ENCODE measurements at regions not wholly inside any gene's neighbourhood (a gene's known extent, or its start where the extent isn't known, plus 50 kb on each side); places are given as distances from the start of the nearest gene placed in this dataset.

GRCh38 chr1:67559222-67559700, 125.7 kb upstream of the GADD45A start (continued):
- no peak for TF ChIP-seq FOXP1 (CRISPR knock-in tag; IDR thresholded peaks at IDR 0.05; ENCODE audit: borderline replicate concordance)
- TF ChIP-seq ZNF219 (CRISPR knock-in tag; IDR thresholded peaks at IDR 0.05; ENCODE audit: borderline replicate concordance), result no peak
- TF ChIP-seq HMGXB4 (CRISPR knock-in tag; IDR thresholded peaks at IDR 0.05), result no peak
- TF ChIP-seq, protein P1, sequence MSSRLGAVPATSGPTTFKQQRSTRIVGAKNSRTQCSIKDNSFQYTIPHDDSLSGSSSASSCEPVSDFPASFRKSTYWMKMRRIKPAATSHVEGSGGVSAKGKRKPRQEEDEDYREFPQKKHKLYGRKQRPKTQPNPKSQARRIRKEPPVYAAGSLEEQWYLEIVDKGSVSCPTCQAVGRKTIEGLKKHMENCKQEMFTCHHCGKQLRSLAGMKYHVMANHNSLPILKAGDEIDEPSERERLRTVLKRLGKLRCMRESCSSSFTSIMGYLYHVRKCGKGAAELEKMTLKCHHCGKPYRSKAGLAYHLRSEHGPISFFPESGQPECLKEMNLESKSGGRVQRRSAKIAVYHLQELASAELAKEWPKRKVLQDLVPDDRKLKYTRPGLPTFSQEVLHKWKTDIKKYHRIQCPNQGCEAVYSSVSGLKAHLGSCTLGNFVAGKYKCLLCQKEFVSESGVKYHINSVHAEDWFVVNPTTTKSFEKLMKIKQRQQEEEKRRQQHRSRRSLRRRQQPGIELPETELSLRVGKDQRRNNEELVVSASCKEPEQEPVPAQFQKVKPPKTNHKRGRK (CRISPR knock-in tag; IDR thresholded peaks at IDR 0.05; ENCODE audit: borderline replicate concordance), result no peak
- TF ChIP-seq, protein P2, sequence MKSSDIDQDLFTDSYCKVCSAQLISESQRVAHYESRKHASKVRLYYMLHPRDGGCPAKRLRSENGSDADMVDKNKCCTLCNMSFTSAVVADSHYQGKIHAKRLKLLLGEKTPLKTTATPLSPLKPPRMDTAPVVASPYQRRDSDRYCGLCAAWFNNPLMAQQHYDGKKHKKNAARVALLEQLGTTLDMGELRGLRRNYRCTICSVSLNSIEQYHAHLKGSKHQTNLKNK (CRISPR knock-in tag; IDR thresholded peaks at IDR 0.05), result no peak
- no peak for TF ChIP-seq NFATC4 (CRISPR knock-in tag; IDR thresholded peaks at IDR 0.05)
- TF ChIP-seq FOXK1 (CRISPR knock-in tag; IDR thresholded peaks at IDR 0.05), result no peak

DNA sequence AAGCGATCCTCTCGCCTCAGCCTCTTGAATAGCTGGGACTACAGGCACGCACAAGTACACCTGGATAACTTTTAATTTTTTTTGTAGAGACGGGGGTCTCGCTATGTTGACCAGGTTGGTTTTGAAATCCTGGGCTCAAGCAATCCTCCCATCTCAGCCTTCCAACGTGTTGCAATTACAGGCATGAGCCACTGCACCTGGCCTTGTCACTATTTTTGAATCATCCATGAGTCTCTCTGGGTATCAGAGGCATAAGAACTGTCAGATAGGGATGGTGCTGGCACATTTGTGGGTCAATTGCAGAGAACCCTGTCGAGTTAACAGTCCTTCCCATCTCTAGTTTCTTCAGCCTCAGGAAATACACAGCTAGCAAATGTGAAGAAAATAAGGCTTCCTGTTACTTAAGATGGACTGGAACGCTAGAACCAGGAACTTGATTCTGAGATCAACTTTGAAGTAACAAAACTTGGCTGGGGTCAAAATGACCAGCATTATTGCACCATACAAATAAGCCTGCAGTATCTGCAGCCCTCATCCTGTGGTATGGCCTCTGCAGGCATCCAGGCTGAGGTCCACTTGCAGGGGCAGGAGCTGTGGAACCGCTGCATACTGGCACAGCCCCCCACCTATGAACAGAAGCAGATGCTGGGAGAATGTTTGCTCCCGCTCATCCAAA, 124.3 kb upstream of the GADD45A start:
- no peak overlapping the region for H3K4me3 Mint-ChIP-seq
- ATAC-seq (no peak), DNase-seq (ENCODE audit: low spot score) (no peak)
- H3K27ac Mint-ChIP-seq, result no peak overlapping the region
- CTCF ChIA-PET, result interaction anchor here (0.8 to 6.8 kb wide), 21 partner anchors 9 to 270 kb away, joined by 3 to 108 read pairs (median 6); partner anchors contain the start of gene GADD45A
- H3K27me3 Mint-ChIP-seq (ENCODE audit: low read depth), result peaks cover 3% of the 10 kb centered on the region; the same call in 1 of the 2 replicates
- peaks cover 15% of the 10 kb centered on the region for H3K9me3 Mint-ChIP-seq
- POLR2A ChIA-PET, result no interaction called here
- TF ChIP-seq ESRRA (CRISPR knock-in tag; IDR thresholded peaks at IDR 0.05; ENCODE audit: borderline replicate concordance) (no peak), FOXP1 (CRISPR knock-in tag; IDR thresholded peaks at IDR 0.05; ENCODE audit: borderline replicate concordance) (no peak), ZNF219 (CRISPR knock-in tag; IDR thresholded peaks at IDR 0.05; ENCODE audit: borderline replicate concordance) (no peak), CBFB (CRISPR knock-in tag; IDR thresholded peaks at IDR 0.05; ENCODE audit: low read depth) (no peak), TP53 (CRISPR knock-in tag; IDR thresholded peaks at IDR 0.05) (no peak), NFYB (CRISPR knock-in tag; conservative IDR thresholded peaks at IDR 0.05; ENCODE audit: low read depth) (no peak), ZNF425 (CRISPR knock-in tag; conservative IDR thresholded peaks at IDR 0.05) (no peak), JAZF1 (CRISPR knock-in tag; IDR thresholded peaks at IDR 0.05) (no peak), ATF2 (CRISPR knock-in tag; IDR thresholded peaks at IDR 0.05; ENCODE audit: borderline replicate concordance, low read depth) (no peak), ELF4 (CRISPR knock-in tag; IDR thresholded peaks at IDR 0.05; ENCODE audit: low read depth) (no peak), ZNF263 (CRISPR knock-in tag; IDR thresholded peaks at IDR 0.05; ENCODE audit: low read depth) (no peak), OVOL2 (CRISPR knock-in tag; IDR thresholded peaks at IDR 0.05; ENCODE audit: borderline replicate concordance) (no peak)
- TF ChIP-seq, protein P3, sequence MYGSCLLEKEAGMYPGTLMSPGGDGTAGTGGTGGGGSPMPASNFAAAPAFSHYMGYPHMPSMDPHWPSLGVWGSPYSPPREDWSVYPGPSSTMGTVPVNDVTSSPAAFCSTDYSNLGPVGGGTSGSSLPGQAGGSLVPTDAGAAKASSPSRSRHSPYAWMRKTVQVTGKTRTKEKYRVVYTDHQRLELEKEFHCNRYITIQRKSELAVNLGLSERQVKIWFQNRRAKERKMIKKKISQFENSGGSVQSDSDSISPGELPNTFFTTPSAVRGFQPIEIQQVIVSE (CRISPR knock-in tag; IDR thresholded peaks at IDR 0.05; ENCODE audit: borderline replicate concordance), result no peak
- H3K4me1 Mint-ChIP-seq, result peaks cover 8% of the 10 kb centered on the region
- no peaks in the 10 kb centered on the region for H3K36me3 Mint-ChIP-seq
